ENCODE measurements at regions not wholly inside any gene's neighbourhood (a gene's known extent, or its start where the extent isn't known, plus 50 kb on each side); places are given as distances from the start of the nearest gene placed in this dataset.

GRCh38 chr20:7410150-7410549, 530.1 kb downstream of the HAO1 start:
- TF ChIP-seq ZNF302 (CRISPR knock-in tag; IDR thresholded peaks at IDR 0.05) (no peak), POLR2A (IDR thresholded peaks at IDR 0.05; ENCODE audit: low read length) (no peak), CTCF (IDR thresholded peaks at IDR 0.05) (no peak), CHD2 (IDR thresholded peaks at IDR 0.05; ENCODE audit: low read length, partially characterized antibody) (no peak), SMC3 (IDR thresholded peaks at IDR 0.05) (no peak), ZSCAN20 (CRISPR knock-in tag; IDR thresholded peaks at IDR 0.05) (no peak), MAX (IDR thresholded peaks at IDR 0.05) (no peak), EP300 (IDR thresholded peaks at IDR 0.05) (no peak), MAFK (IDR thresholded peaks at IDR 0.05; ENCODE audit: partially characterized antibody) (no peak), RAD21 (conservative IDR thresholded peaks at IDR 0.05 in 1 of 2, IDR thresholded peaks at IDR 0.05 in 1 of 2) (no peak), BCL3 (IDR thresholded peaks at IDR 0.05) (no peak), REST (IDR thresholded peaks at IDR 0.05) (no peak), BHLHE40 (IDR thresholded peaks at IDR 0.05; ENCODE audit: low read depth, low read length) (no peak)

Data from A549 (cell line).